ENCODE measurements at regions not wholly inside any gene's neighbourhood (a gene's known extent, or its start where the extent isn't known, plus 50 kb on each side); places are given as distances from the start of the nearest gene placed in this dataset.

DNA sequence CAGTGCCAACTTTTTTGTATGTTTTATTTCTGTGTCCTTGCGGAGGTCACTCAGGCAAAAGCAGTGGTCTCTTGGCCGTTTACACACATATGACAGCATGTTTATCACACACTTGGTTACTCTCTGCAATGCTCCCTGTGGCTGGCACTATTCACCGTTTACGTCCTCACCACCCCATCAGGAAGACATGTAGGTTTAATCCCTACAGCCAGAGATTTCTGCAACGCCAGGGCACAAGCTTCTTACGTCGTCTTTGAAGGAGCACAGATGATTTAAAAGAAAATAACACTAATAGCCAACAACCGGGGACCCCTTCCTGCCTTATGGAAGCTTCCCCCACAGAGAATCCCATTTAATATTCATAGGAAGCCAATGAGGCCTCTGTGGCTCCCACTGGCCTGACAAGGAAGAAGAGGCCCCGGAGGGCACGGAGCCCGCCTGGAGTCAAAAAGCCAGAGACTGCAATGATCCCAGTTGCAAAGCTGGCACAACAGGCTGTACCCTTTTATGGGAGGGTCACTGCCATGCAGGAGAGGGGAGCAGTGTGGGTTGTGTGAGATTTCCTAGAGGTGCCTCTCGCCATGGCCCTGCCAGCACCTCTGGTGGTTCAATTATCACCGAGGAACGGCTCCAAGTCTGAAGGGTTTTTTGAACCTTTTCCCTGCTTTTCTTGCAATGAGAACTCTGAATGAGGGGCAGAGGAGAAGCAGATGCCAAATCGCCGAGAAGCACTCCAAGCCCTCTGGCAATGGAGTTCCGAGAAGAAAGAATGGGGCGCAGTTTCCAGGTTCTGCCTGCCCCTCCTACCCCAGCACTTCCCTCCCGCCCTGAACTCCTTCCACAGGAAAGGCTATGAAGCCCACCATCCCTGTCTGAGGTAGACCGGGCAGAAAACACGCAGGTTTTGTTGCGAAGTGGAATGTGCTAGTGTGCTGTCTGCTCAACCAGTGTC lies 96.2 kb downstream of the THBS2 start:
- H3K9me3 ChIP-seq (replicated peaks): no peaks in the 10 kb centered on the region
- DNase-seq (ENCODE audit: low read depth in 1 of 2, low spot score in 2 of 2): no peak
- peaks cover 50% of the 10 kb centered on the region for H3K36me3 ChIP-seq
- peaks cover 28% of the 10 kb centered on the region for H3K4me1 ChIP-seq (replicated peaks)
- no peak overlapping the region for H3K27ac ChIP-seq
- H3K4me3 ChIP-seq: no peak overlapping the region
- H3K27me3 ChIP-seq (replicated peaks): no peaks in the 10 kb centered on the region

DNA sequence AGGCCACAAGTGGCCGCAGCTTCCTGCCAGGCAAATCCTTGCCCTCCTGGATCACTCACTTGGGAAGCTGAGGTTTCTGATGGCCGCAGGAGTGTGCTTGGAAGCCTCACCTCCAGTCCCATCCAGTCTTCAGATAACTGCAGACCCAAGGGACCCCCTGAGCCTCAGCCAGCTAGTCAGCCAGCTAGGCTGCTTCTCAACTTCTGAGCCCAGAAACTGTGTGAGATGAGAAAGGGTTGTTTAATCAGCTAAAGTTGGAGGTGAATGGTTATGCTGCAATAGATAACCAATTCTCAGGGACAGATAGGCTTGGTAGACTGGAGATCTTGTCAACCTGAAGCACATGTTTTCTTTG lies 96.9 kb downstream of the THBS2 start:
- peaks cover 21% of the 10 kb centered on the region for H3K4me1 ChIP-seq (replicated peaks)
- H3K27ac ChIP-seq: no peak overlapping the region
- no peak for DNase-seq (ENCODE audit: low read depth in 1 of 2, low spot score in 2 of 2)
- H3K36me3 ChIP-seq: peaks cover 50% of the 10 kb centered on the region
- no peaks in the 10 kb centered on the region for H3K9me3 ChIP-seq (replicated peaks)
- no peak overlapping the region for H3K4me3 ChIP-seq
- H3K27me3 ChIP-seq (replicated peaks): no peaks in the 10 kb centered on the region

DNA sequence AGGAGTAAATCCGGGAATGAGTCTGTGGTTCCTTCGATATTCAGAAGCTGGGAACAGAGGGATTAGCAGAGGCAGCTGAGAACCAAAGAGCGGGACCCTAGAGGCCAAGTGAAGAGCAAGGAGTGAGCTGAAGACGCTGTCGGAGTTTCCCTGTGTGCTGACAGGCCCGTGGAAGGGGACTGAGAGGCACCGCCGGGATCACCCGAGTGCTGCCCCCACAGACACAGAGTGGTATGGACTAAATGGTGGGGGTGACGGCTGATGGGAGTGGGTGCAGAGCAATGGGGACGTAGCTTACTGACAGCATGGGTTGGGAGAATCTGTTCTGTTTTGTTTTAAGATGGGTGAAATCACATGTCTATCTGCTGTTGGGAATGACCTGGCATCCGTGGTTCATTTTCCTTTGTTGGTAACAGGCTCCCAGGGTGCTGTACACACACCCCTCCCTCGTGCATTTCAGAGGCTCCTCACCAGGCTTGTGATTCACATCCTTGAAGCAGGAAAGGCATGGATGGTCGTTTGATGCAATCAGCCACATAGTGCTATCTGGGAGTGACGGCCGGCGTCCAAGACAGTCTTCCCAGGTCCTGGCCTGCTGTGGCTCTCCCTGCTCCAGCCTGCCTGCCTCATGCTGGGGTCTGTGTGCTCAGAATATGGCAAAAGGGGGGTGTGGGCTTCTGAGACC lies 97.4 kb downstream of the THBS2 start:
- Histone ChIP-seq H3K27ac (no peak overlapping the region), H3K36me3 (peaks cover 50% of the 10 kb centered on the region)
- DNase-seq (ENCODE audit: low read depth in 1 of 2, low spot score in 2 of 2): peak in 1 of 2 experiments; percentile 41

DNA sequence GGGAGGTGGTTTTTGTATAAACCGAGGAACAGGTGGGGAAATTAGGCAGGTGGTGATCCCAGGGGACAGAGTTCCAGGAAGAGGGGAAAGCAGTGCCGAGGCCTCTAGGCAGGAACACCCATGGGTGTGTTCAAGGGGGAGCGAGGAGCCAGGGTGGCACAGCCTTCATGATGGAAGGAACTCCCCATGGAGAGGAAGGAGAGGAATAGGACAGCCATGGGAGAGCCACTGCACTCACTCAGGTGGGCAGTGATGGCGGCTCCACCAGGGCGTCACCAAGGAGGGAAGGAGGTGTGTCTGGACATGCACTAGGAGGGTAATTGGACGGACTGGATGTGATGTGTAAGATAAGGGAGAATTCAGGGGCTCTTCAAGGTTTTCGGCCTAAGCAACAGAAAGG lies 98.2 kb downstream of the THBS2 start:
- Histone ChIP-seq H3K4me3 (no peak overlapping the region), H3K27ac (no peak overlapping the region), H3K4me1 (replicated peaks) (peaks cover 8% of the 10 kb centered on the region), H3K36me3 (peaks cover 45% of the 10 kb centered on the region), H3K9me3 (replicated peaks) (no peaks in the 10 kb centered on the region), H3K27me3 (replicated peaks) (no peaks in the 10 kb centered on the region)
- no peak for DNase-seq (ENCODE audit: low read depth in 1 of 2, low spot score in 2 of 2)

More for the DNA sequence above, 97.4 kb downstream of the THBS2 start:
- Histone ChIP-seq H3K27me3 (replicated peaks) (no peaks in the 10 kb centered on the region), H3K9me3 (replicated peaks) (no peaks in the 10 kb centered on the region), H3K4me3 (no peak overlapping the region), H3K4me1 (replicated peaks) (peaks cover 15% of the 10 kb centered on the region)

DNA sequence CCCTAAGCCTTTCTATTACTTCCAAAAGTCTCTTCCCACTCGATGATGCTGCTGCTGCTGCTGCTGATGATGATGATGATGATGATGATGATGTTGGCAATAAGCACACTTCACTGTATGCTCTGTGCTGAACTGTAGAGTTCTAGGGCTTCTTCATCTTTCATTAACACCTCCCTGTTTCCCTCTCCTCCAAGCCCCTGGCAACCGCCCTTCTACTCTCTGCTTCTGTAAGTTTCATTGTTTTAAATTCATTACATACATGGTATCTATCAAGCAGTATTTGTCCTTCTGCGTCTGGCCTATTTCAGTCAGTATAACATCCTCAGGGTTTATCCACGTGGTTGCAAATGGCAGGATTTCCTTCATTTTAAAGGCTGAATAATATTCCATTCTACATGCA lies 100.2 kb downstream of the THBS2 start:
- Histone ChIP-seq H3K36me3 (peaks cover 24% of the 10 kb centered on the region), H3K9me3 (replicated peaks) (no peaks in the 10 kb centered on the region), H3K27ac (no peak overlapping the region), H3K27me3 (replicated peaks) (no peaks in the 10 kb centered on the region), H3K4me1 (replicated peaks) (peaks cover 5% of the 10 kb centered on the region; the same call in 1 of the 2 replicates), H3K4me3 (no peak overlapping the region)
- no peak for DNase-seq (ENCODE audit: low read depth in 1 of 2, low spot score in 2 of 2)

DNA sequence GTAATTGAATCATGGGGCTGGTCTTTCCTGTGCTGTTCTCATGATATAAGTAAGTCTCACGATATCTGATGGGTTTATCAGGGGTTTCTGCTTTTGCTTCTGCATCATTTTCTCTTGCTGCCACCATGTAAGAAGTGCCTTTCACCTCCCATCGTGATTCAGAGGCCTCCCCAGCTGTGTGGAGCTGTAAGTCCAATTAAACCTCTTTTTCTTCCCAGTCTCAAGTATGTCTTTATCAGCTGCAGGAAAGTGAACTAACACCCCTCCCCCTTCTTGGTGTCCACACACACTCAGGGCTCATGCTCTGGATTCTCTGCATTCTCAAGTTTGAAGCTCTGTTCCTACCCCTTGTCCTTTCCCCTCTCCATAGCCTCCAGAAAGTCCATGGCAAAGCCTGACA lies 107.1 kb downstream of the THBS2 start:
- DNase-seq (ENCODE audit: low read depth in 1 of 2, low spot score in 2 of 2): no peak
- Histone ChIP-seq H3K9me3 (replicated peaks) (no peaks in the 10 kb centered on the region), H3K4me3 (no peak overlapping the region), H3K4me1 (replicated peaks) (peaks cover 16% of the 10 kb centered on the region), H3K36me3 (no peaks in the 10 kb centered on the region), H3K27me3 (replicated peaks) (no peaks in the 10 kb centered on the region), H3K27ac (peak overlapping the region; percentile 60)

DNA sequence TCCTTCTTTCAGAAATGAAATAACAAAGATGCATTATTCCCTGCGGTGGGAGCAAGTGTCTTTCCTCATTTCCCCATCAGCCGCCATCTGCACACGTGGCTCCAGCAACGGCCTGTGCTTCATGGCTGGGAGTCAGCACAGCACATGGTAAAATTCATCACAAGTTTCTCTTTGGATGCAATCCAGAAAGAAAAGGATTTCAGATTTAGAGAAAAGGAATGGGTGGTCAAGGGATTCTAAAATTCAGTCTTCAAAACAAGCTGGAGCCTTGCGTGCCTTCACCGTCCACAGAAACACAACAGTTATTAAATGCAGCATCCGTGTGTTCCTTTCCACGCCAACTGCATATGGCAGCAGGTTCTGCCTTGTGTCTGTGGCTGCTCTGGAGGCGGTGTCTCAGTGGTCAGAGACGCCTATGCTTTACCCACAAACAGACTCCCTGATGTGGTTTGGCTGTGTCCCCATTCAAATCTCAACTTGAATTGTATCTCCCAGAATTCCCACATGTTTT lies 107.6 kb downstream of the THBS2 start:
- H3K9me3 ChIP-seq (replicated peaks): no peaks in the 10 kb centered on the region
- no peak overlapping the region for H3K4me3 ChIP-seq
- no peaks in the 10 kb centered on the region for H3K27me3 ChIP-seq (replicated peaks)
- peaks cover 16% of the 10 kb centered on the region for H3K4me1 ChIP-seq (replicated peaks)
- DNase-seq (ENCODE audit: low read depth in 1 of 2, low spot score in 2 of 2): peak in 1 of 2 experiments; percentile 78
- H3K27ac ChIP-seq: peak overlapping the region; percentile 60
- no peaks in the 10 kb centered on the region for H3K36me3 ChIP-seq

DNA sequence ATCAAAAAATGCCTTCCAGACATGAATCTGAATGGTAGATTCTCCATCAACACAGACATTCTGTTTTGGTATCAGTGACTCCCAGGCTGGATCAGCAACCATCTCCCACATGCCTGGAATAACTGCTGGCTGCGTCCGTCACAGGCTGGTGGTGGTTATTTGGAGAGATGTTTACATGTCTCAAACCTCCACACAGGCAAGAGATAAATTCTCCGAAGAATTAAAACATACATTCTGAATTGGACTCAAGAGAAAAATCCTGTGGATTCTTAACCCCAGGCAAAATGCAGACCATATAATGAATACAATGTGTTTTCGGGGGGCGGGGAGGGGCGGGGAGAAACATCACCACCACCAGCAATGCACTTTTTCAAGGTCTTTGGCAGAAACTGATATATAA lies 108.2 kb downstream of the THBS2 start:
- peak overlapping the region; percentile 60 for H3K27ac ChIP-seq
- peak; percentile 70 to 85 for DNase-seq (ENCODE audit: low read depth in 1 of 2, low spot score in 2 of 2)
- no peaks in the 10 kb centered on the region for H3K27me3 ChIP-seq (replicated peaks)
- no peak overlapping the region for H3K4me3 ChIP-seq
- peaks cover 16% of the 10 kb centered on the region for H3K4me1 ChIP-seq (replicated peaks)
- H3K9me3 ChIP-seq (replicated peaks): no peaks in the 10 kb centered on the region
- no peaks in the 10 kb centered on the region for H3K36me3 ChIP-seq

DNA sequence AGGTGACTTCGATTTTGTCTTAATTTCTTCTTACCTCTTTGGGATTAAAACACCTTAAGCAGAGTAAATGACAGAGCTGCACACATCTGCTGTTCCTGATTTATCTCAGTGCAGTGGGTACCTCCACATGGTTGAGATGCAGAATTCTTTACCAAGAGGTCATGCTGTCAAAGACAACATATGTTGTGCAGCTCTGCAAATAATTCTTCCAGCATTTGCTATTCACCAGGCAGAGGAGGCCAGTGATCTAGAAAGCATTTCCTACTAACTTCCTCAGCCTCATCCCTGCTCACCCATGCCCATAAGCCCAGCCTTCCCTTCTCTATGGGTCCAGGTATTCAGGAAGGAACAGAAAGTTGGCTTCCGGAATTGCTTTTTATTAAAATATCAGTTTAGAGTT lies 109.3 kb downstream of the THBS2 start:
- no peak for DNase-seq (ENCODE audit: low read depth in 1 of 2, low spot score in 2 of 2)
- Histone ChIP-seq H3K9me3 (replicated peaks) (no peaks in the 10 kb centered on the region), H3K27ac (no peak overlapping the region), H3K36me3 (no peaks in the 10 kb centered on the region), H3K27me3 (replicated peaks) (no peaks in the 10 kb centered on the region), H3K4me1 (replicated peaks) (peaks cover 16% of the 10 kb centered on the region), H3K4me3 (no peak overlapping the region)

DNA sequence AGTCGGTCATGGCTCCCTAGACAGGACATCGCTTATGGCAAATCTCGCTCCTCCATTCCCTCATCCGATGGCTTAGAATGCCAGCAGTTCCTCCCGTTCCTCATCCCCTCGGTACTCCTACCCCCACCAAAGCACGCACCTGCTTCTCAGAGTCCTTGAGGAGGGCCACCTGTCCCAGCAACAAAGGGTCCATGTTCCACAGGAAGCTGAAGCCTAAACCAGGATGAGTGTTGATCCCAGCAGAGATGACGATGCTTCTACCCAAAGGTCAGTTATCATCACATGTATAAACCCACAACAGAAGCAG lies 111.2 kb downstream of the THBS2 start:
- Histone ChIP-seq H3K27ac (no peak overlapping the region), H3K9me3 (replicated peaks) (no peaks in the 10 kb centered on the region), H3K4me1 (replicated peaks) (peaks cover 16% of the 10 kb centered on the region), H3K36me3 (no peaks in the 10 kb centered on the region), H3K4me3 (no peak overlapping the region), H3K27me3 (replicated peaks) (no peaks in the 10 kb centered on the region)
- DNase-seq (ENCODE audit: low read depth in 1 of 2, low spot score in 2 of 2): no peak

DNA sequence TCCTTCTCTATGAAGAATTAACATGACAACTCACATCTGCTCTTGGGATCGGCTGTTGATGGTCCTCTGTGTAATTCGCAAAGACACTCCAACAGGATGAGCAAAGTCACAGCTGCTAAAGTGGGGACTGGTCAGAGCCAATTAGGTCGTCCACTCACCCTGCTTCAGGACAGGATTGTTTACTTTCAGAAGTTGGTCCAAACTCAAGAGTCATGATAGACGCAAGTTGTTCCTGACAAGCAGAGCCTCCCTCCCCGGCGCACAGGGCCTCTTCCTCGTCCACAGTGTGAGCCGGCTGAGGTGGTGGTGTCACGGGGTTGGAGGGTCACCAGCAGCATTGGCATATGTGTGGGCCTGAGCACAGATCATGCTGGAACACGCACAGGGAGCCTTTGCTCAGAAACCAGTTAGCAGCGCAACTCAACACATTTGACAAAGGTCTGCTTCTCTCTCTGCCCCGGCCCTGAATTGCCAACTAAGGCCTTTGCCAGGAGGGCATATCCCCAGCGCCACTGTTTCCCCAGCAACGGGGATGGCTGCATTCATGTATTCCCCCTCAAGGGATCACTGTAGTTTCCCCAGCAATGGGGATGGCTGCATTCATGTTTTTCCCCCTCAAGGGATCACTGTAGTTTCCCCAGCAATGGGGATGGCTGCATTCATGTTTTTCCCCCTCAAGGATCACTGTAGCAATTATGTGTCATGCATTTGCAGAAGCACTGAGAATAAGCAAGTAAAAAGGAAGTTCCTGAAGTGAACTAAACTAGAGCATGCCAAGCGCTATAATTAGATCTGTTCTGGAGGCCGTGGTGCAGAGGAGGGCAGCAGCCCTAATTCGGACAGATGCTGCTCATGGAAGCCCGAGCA lies 111.7 kb downstream of the THBS2 start:
- Histone ChIP-seq H3K27ac (no peak overlapping the region), H3K27me3 (replicated peaks) (no peaks in the 10 kb centered on the region), H3K9me3 (replicated peaks) (no peaks in the 10 kb centered on the region), H3K4me3 (no peak overlapping the region), H3K36me3 (no peaks in the 10 kb centered on the region), H3K4me1 (replicated peaks) (peaks cover 15% of the 10 kb centered on the region)
- DNase-seq (ENCODE audit: low read depth in 1 of 2, low spot score in 2 of 2): no peak

DNA sequence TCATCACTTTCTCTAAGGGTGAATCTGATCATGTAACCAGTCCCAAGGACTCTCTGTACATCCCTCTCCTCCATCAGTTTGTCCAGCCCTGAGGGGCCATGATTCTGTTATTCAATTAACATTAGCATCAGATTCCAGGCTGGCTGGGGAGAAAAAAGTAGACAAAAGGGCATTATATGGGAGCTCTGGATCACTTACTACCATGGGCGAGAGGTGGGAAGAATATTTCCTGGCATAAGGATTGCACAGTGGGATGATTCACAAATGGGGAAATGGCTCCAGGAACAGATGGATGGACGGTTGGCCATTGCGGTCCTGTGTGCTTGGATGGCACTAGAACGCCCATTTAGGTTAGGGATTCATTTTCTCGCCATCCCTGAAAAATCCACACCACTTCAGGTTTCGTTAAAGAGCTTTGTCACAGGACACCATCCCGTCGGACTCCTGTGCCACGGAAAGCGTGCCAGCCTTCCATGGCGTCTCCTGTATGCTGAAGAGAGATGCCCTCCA lies 112.6 kb downstream of the THBS2 start:
- DNase-seq (ENCODE audit: low read depth in 1 of 2, low spot score in 2 of 2): no peak
- no peaks in the 10 kb centered on the region for H3K27me3 ChIP-seq (replicated peaks)
- no peaks in the 10 kb centered on the region for H3K36me3 ChIP-seq
- no peak overlapping the region for H3K27ac ChIP-seq
- peaks cover 6% of the 10 kb centered on the region for H3K4me1 ChIP-seq (replicated peaks)
- no peaks in the 10 kb centered on the region for H3K9me3 ChIP-seq (replicated peaks)
- H3K4me3 ChIP-seq: no peak overlapping the region

DNA sequence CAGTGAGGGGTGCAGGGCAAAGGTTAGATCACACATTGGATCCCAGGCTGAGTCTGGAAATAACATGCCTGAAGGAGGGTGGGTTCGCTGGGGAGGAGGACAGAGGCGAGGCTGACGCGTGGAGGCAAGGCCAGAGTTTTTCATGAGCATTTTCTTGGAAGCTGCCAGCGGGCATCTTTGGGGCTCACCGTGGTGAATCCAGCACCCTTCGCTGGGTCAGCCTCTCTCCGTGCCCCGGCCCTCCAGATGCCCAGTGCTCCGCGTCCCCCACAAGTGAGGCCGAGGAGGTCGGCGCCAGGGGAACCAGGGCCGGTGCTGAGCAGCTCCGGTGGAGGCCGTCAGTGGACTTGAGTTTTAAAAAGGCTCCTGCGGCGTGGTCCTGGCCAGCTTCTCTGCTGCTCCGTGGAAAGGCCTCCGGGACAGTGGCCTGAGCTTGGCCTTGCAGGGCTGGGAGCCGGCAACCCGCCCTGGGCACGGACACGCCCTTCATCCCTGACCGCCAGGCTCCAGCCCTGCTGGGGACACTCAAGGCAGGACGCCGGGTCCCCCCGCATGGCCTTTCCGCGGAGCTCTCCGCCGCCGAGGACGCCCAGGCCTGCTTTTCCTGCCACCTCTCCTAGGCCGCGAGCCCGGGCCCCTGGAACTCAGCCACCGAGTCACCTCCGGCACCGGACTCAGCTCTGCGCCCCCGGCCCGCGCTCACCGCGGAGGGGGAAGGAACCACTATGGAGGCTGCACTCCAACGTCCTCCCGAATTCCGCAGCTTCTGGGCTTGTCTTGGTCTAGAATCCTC lies 114.3 kb downstream of the THBS2 start:
- no peaks in the 10 kb centered on the region; the same call in 1 of the 2 replicates for H3K4me1 ChIP-seq (replicated peaks)
- H3K27ac ChIP-seq: no peak overlapping the region
- H3K9me3 ChIP-seq (replicated peaks): no peaks in the 10 kb centered on the region
- no peaks in the 10 kb centered on the region for H3K36me3 ChIP-seq
- DNase-seq (ENCODE audit: low read depth in 1 of 2, low spot score in 2 of 2): no peak
- H3K27me3 ChIP-seq (replicated peaks): no peaks in the 10 kb centered on the region
- no peak overlapping the region for H3K4me3 ChIP-seq
